GM23338 (cell line): ENCODE measurements at regions not wholly inside any gene's neighbourhood (a gene's known extent, or its start where the extent isn't known, plus 50 kb on each side); places are given as distances from the start of the nearest gene placed in this dataset.

ENCODE experiments used
- ATAC-seq: fragments of 200-7000 bp; cut with Tn5 transposase; 3 replicates; pipeline ENCODE4 v1.9.1; 2020
- DNase-seq: peaks from one replicate; pipeline ENCODE4 v3.0.0-alpha.2; 2015; ENCODE audit warnings: low spot score
- H2AFZ ChIP-seq: fragments of 200-600 bp; sonication (generic); 2 replicates; pipeline ENCODE4 v1.8.0; 2016; ENCODE audit warnings: antibody characterized with exemption, mild to moderate bottlenecking, moderate library complexity
- H3F3A ChIP-seq: fragments of 200-600 bp; sonication (generic); replicated peaks from 2 replicates; pipeline ENCODE4 v1.8.0; 2017; ENCODE audit warnings: antibody characterized with exemption, mixed run types, low read depth
- H3K27ac ChIP-seq: fragments of 200-600 bp; sonication (generic); 2 replicates; pipeline ENCODE4 v1.6.1; 2016; ENCODE audit warnings: low read depth
- H3K27me3 ChIP-seq: fragments of 200-600 bp; sonication (generic); 2 replicates; pipeline ENCODE4 v1.8.0; 2016; ENCODE audit warnings: mild to moderate bottlenecking, mixed run types, moderate library complexity; ENCODE audit not compliant: insufficient read depth
- H3K36me3 ChIP-seq: fragments of 200-600 bp; sonication (generic); 2 replicates; pipeline ENCODE4 v1.8.0; 2016; ENCODE audit warnings: mild to moderate bottlenecking; ENCODE audit not compliant: insufficient read depth
- H3K4me1 ChIP-seq: fragments of 200-600 bp; sonication (generic); 2 replicates; pipeline ENCODE4 v1.8.0; 2016; ENCODE audit warnings: mild to moderate bottlenecking, moderate library complexity; ENCODE audit not compliant: insufficient read depth
- H3K4me2 ChIP-seq: fragments of 200-600 bp; sonication (generic); 2 replicates; pipeline ENCODE4 v1.7.1; 2017; ENCODE audit warnings: mixed run types
- H3K4me3 ChIP-seq: fragments of 200-600 bp; sonication (generic); 2 replicates; pipeline ENCODE4 v1.6.1; 2016; ENCODE audit warnings: mixed run types
- H3K79me2 ChIP-seq: fragments of 200-600 bp; sonication (generic); replicated peaks from 2 replicates; pipeline ENCODE4 v1.8.0; 2017; ENCODE audit warnings: mild to moderate bottlenecking; ENCODE audit not compliant: insufficient read depth
- H3K9me2 ChIP-seq: fragments of 200-600 bp; sonication (generic); 2 replicates; pipeline ENCODE4 v1.8.0; 2017; ENCODE audit not compliant: insufficient read depth
- H4K20me1 ChIP-seq: fragments of 200-600 bp; sonication (generic); replicated peaks from 2 replicates; pipeline ENCODE4 v1.8.0; 2017; ENCODE audit warnings: mild to moderate bottlenecking; ENCODE audit not compliant: insufficient read depth
- H3K27ac Mint-ChIP-seq: 2 replicates; pipeline ENCODE4 v1.8.0; 2020; ENCODE audit warnings: inconsistent platforms, mild to moderate bottlenecking, moderate library complexity, mixed read lengths
- H3K27me3 Mint-ChIP-seq: 3 replicates; pipeline ENCODE4 v1.8.0; 2022; ENCODE audit warnings: low read depth, mild to moderate bottlenecking, moderate library complexity, mixed read lengths, inconsistent platforms; ENCODE audit not compliant: insufficient read depth, poor library complexity
- H3K36me3 Mint-ChIP-seq: 3 replicates; pipeline ENCODE4 v1.8.0; 2021; ENCODE audit warnings: low read depth, mild to moderate bottlenecking, inconsistent platforms, moderate library complexity, mixed read lengths
- H3K4me1 Mint-ChIP-seq: 3 replicates; pipeline ENCODE4 v1.8.0; 2020; ENCODE audit warnings: mild to moderate bottlenecking, inconsistent platforms, mixed read lengths
- H3K4me3 Mint-ChIP-seq: 3 replicates; pipeline ENCODE4 v1.8.0; 2021; ENCODE audit warnings: moderate library complexity, mild to moderate bottlenecking, inconsistent platforms, mixed read lengths
- H3K9me3 Mint-ChIP-seq: 3 replicates; pipeline ENCODE4 v1.8.0; 2020; ENCODE audit warnings: moderate library complexity, mild to moderate bottlenecking, inconsistent platforms, mixed read lengths
- CREB1 ChIP-seq: fragments of 250-450 bp; sonication (Bioruptor Pico); IDR thresholded peaks from 2 replicates; pipeline ENCODE4 v1.5.0; 2020; ENCODE audit warnings: low read depth, mild to moderate bottlenecking, moderate library complexity
- EZH2 ChIP-seq: fragments of 200-600 bp; sonication (generic); IDR thresholded peaks from one replicate; pipeline ENCODE4 v1.8.0; 2017; ENCODE audit warnings: antibody characterized with exemption, mild to moderate bottlenecking, low read depth; ENCODE audit not compliant: unreplicated experiment
- EZH2phosphoT487 ChIP-seq: fragments of 200-600 bp; sonication (generic); IDR thresholded peaks from one replicate; pipeline ENCODE4 v1.8.1; 2018; ENCODE audit warnings: antibody characterized with exemption; ENCODE audit not compliant: unreplicated experiment
- JUNB ChIP-seq: IDR thresholded peaks from one replicate; pipeline ENCODE4 v1.6.1; 2016; ENCODE audit warnings: antibody characterized with exemption; ENCODE audit not compliant: unreplicated experiment
- NANOG ChIP-seq: IDR thresholded peaks from 2 replicates; pipeline ENCODE4 v1.6.1; 2016; ENCODE audit warnings: antibody characterized with exemption, borderline replicate concordance
- POLR2AphosphoS5 ChIP-seq: IDR thresholded peaks from 2 replicates; pipeline ENCODE4 v1.6.1; 2016; ENCODE audit warnings: antibody characterized with exemption, low read depth
- STAT1 ChIP-seq: IDR thresholded peaks from one replicate; pipeline ENCODE4 v1.6.1; 2016; ENCODE audit warnings: antibody characterized with exemption; ENCODE audit not compliant: unreplicated experiment
- ZNF114 ChIP-seq: fragments of 250-450 bp; sonication (Bioruptor Pico); IDR thresholded peaks from 2 replicates; pipeline ENCODE4 v1.5.0; 2020; ENCODE audit warnings: mild to moderate bottlenecking, moderate library complexity
- ZNF331 ChIP-seq: fragments of 250-450 bp; sonication (Bioruptor Pico); IDR thresholded peaks from 2 replicates; pipeline ENCODE4 v1.5.0; 2020; ENCODE audit warnings: low read depth, mild to moderate bottlenecking, moderate library complexity
- TF ChIP-seq, protein P1 (sequence below): fragments of 250-450 bp; sonication (Bioruptor Pico); IDR thresholded peaks from 2 replicates; pipeline ENCODE4 v1.5.0; 2020; ENCODE audit warnings: mild to moderate bottlenecking, moderate library complexity
- TF ChIP-seq, protein P2 (sequence below): IDR thresholded peaks from one replicate; pipeline ENCODE4 v1.6.1; 2018; ENCODE audit warnings: antibody characterized with exemption; ENCODE audit not compliant: unreplicated experiment
- TF ChIP-seq, protein P3 (sequence below): IDR thresholded peaks from 2 replicates; pipeline ENCODE4 v1.6.1; 2016; ENCODE audit warnings: antibody characterized with exemption
- TF ChIP-seq, protein P4 (sequence below), 2 experiments: fragments of 200-600 bp in 1 of 2; sonication (generic) in 1 of 2; conservative IDR thresholded peaks; 2 replicates each; pipeline versions ENCODE4 v1.5.1 to v1.6.1; 2016 to 2017; ENCODE audit warnings: antibody characterized with exemption in 2 of 2, low read depth in 2 of 2, mild to moderate bottlenecking in 2 of 2, moderate library complexity in 1 of 2

DNA sequence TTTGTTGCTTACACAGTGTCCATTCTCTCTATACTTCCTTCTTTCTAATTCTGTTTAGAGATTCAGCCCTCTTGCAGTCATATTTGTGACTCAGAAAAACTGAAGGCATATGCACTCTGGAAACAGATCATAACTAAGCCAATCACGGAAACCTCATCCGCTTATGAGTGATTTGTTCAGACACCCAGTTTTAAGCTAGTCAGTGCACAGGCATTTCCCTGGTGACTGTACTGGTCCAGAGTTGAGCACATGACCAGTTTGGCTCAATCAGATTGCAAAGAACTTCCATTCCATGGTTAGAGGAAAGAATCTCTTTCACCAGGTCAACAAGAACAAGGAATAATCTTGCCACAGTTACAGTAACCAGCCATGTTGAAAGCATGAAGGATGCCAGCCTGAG lies 69.2 kb upstream of the SGIP1 start:
- Histone ChIP-seq H2AFZ (no peak overlapping the region), H3K79me2 (no peaks in the 10 kb centered on the region), H3F3A (no peaks in the 10 kb centered on the region), H3K4me1 (no peaks in the 10 kb centered on the region), H3K27me3 (no peaks in the 10 kb centered on the region), H3K27ac (no peak overlapping the region), H3K4me2 (no peak overlapping the region), H4K20me1 (no peaks in the 10 kb centered on the region; the same call in 1 of the 2 replicates), H3K4me3 (no peak overlapping the region), H3K9me2 (peaks cover 9% of the 10 kb centered on the region; the same call in 1 of the 2 replicates), H3K36me3 (peaks cover 5% of the 10 kb centered on the region; the same call in 1 of the 2 replicates)
- DNase-seq = no peak
- no peak overlapping the region for H3K4me3 Mint-ChIP-seq
- peaks cover 3% of the 10 kb centered on the region; the same call in 1 of the 3 replicates for H3K4me1 Mint-ChIP-seq
- H3K9me3 Mint-ChIP-seq = peaks cover 24% of the 10 kb centered on the region
- H3K36me3 Mint-ChIP-seq = peaks cover 23% of the 10 kb centered on the region
- TF ChIP-seq, protein P1, sequence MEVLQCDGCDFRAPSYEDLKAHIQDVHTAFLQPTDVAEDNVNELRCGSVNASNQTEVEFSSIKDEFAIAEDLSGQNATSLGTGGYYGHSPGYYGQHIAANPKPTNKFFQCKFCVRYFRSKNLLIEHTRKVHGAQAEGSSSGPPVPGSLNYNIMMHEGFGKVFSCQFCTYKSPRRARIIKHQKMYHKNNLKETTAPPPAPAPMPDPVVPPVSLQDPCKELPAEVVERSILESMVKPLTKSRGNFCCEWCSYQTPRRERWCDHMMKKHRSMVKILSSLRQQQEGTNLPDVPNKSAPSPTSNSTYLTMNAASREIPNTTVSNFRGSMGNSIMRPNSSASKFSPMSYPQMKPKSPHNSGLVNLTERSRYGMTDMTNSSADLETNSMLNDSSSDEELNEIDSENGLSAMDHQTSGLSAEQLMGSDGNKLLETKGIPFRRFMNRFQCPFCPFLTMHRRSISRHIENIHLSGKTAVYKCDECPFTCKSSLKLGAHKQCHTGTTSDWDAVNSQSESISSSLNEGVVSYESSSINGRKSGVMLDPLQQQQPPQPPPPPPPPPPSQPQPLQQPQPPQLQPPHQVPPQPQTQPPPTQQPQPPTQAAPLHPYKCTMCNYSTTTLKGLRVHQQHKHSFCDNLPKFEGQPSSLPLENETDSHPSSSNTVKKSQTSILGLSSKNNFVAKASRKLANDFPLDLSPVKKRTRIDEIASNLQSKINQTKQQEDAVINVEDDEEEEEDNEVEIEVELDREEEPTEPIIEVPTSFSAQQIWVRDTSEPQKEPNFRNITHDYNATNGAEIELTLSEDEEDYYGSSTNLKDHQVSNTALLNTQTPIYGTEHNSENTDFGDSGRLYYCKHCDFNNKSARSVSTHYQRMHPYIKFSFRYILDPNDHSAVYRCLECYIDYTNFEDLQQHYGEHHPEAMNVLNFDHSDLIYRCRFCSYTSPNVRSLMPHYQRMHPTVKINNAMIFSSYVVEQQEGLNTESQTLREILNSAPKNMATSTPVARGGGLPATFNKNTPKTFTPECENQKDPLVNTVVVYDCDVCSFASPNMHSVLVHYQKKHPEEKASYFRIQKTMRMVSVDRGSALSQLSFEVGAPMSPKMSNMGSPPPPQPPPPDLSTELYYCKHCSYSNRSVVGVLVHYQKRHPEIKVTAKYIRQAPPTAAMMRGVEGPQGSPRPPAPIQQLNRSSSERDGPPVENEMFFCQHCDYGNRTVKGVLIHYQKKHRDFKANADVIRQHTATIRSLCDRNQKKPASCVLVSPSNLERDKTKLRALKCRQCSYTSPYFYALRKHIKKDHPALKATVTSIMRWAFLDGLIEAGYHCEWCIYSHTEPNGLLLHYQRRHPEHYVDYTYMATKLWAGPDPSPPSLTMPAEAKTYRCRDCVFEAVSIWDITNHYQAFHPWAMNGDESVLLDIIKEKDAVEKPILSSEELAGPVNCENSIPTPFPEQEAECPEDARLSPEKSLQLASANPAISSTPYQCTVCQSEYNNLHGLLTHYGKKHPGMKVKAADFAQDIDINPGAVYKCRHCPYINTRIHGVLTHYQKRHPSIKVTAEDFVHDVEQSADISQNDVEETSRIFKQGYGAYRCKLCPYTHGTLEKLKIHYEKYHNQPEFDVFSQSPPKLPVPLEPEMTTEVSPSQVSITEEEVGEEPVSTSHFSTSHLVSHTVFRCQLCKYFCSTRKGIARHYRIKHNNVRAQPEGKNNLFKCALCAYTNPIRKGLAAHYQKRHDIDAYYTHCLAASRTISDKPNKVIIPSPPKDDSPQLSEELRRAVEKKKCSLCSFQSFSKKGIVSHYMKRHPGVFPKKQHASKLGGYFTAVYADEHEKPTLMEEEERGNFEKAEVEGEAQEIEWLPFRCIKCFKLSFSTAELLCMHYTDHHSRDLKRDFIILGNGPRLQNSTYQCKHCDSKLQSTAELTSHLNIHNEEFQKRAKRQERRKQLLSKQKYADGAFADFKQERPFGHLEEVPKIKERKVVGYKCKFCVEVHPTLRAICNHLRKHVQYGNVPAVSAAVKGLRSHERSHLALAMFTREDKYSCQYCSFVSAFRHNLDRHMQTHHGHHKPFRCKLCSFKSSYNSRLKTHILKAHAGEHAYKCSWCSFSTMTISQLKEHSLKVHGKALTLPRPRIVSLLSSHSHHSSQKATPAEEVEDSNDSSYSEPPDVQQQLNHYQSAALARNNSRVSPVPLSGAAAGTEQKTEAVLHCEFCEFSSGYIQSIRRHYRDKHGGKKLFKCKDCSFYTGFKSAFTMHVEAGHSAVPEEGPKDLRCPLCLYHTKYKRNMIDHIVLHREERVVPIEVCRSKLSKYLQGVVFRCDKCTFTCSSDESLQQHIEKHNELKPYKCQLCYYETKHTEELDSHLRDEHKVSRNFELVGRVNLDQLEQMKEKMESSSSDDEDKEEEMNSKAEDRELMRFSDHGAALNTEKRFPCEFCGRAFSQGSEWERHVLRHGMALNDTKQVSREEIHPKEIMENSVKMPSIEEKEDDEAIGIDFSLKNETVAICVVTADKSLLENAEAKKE (CRISPR knock-in tag) = no peak
- TF ChIP-seq CREB1 (CRISPR knock-in tag) (no peak), JUNB (no peak), POLR2AphosphoS5 (no peak), ZNF331 (CRISPR knock-in tag) (no peak), EZH2phosphoT487 (no peak), EZH2 (no peak), NANOG (no peak), STAT1 (no peak), ZNF114 (CRISPR knock-in tag) (no peak)
- TF ChIP-seq, protein P2, sequence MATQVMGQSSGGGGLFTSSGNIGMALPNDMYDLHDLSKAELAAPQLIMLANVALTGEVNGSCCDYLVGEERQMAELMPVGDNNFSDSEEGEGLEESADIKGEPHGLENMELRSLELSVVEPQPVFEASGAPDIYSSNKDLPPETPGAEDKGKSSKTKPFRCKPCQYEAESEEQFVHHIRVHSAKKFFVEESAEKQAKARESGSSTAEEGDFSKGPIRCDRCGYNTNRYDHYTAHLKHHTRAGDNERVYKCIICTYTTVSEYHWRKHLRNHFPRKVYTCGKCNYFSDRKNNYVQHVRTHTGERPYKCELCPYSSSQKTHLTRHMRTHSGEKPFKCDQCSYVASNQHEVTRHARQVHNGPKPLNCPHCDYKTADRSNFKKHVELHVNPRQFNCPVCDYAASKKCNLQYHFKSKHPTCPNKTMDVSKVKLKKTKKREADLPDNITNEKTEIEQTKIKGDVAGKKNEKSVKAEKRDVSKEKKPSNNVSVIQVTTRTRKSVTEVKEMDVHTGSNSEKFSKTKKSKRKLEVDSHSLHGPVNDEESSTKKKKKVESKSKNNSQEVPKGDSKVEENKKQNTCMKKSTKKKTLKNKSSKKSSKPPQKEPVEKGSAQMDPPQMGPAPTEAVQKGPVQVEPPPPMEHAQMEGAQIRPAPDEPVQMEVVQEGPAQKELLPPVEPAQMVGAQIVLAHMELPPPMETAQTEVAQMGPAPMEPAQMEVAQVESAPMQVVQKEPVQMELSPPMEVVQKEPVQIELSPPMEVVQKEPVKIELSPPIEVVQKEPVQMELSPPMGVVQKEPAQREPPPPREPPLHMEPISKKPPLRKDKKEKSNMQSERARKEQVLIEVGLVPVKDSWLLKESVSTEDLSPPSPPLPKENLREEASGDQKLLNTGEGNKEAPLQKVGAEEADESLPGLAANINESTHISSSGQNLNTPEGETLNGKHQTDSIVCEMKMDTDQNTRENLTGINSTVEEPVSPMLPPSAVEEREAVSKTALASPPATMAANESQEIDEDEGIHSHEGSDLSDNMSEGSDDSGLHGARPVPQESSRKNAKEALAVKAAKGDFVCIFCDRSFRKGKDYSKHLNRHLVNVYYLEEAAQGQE = no peak
- TF ChIP-seq, protein P3, sequence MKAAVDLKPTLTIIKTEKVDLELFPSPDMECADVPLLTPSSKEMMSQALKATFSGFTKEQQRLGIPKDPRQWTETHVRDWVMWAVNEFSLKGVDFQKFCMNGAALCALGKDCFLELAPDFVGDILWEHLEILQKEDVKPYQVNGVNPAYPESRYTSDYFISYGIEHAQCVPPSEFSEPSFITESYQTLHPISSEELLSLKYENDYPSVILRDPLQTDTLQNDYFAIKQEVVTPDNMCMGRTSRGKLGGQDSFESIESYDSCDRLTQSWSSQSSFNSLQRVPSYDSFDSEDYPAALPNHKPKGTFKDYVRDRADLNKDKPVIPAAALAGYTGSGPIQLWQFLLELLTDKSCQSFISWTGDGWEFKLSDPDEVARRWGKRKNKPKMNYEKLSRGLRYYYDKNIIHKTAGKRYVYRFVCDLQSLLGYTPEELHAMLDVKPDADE = no peak
- TF ChIP-seq, protein P4, sequence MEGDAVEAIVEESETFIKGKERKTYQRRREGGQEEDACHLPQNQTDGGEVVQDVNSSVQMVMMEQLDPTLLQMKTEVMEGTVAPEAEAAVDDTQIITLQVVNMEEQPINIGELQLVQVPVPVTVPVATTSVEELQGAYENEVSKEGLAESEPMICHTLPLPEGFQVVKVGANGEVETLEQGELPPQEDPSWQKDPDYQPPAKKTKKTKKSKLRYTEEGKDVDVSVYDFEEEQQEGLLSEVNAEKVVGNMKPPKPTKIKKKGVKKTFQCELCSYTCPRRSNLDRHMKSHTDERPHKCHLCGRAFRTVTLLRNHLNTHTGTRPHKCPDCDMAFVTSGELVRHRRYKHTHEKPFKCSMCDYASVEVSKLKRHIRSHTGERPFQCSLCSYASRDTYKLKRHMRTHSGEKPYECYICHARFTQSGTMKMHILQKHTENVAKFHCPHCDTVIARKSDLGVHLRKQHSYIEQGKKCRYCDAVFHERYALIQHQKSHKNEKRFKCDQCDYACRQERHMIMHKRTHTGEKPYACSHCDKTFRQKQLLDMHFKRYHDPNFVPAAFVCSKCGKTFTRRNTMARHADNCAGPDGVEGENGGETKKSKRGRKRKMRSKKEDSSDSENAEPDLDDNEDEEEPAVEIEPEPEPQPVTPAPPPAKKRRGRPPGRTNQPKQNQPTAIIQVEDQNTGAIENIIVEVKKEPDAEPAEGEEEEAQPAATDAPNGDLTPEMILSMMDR (conservative IDR thresholded peaks at IDR 0.05; ENCODE audit: low read depth in 2 of 2) = no peak
- ATAC-seq = no peak
- no peak overlapping the region for H3K27ac Mint-ChIP-seq
- H3K27me3 Mint-ChIP-seq = no peaks in the 10 kb centered on the region
